NCI-H2171 treated with DMSO at 0.1 percent for 48 hours (cell line): ENCODE measurements at regions not wholly inside any gene's neighbourhood (a gene's known extent, or its start where the extent isn't known, plus 50 kb on each side); places are given as distances from the start of the nearest gene placed in this dataset.
"Not testable (repeated sequence)": the region's sequence is repeated elsewhere in the genome, so short reads cannot be mapped to it uniquely, and the experiment has no call there.

Experiments
- DNase-seq: peaks from one replicate; lab custom pipeline; 2025; lab: John Stamatoyannopoulos, UW

GRCh38 chr1:185540295-185540694 is 193.9 kb upstream of the HMCN1 start:
- no peak for DNase-seq

GRCh38 chr1:185539277-185539943 is 194.8 kb upstream of the HMCN1 start:
- no peak for DNase-seq

GRCh38 chr1:185538309-185538898 is 195.8 kb upstream of the HMCN1 start:
- not testable (repeated sequence) for DNase-seq

GRCh38 chr1:185537596-185537995 is 196.6 kb upstream of the HMCN1 start:
- DNase-seq = no peak

DNA sequence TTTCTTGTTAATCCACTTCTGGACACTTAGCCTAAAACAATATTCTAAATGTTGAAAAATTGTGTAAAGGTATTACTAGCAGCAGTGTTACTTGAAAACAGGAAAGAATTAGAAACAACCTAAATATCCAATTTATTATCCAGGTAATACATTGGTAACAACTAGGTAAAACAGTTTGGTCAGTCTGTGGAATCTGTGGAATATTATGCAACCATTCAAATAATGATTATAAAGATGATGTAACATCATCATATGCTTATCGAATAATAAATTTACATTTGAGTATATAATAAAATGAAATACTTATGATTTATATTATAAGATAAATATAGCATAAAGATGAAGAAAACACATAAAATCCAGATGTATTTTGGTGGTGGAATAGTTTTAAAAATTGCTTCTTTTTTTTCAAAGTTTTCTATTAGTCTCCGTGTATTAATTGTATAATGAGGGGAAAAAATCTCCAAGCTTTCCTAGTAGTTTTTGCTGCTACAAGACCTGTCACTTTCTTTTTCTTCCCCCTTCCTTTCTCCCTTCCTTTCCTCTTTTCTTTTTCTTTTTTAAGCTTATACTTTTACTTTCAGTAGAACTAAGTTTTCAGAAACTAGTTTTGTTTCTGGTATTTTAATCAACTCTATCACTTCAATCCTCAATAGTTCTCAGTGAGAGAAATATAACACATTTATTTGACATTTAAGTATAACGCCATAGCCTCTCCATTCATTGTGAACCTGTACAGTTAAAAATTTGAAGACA is 197.8 kb upstream of the HMCN1 start:
- no peak for DNase-seq

- no peak for DNase-seq
Measured at GRCh38 chr1:185535621-185536020, 198.6 kb upstream of the HMCN1 start.

DNA sequence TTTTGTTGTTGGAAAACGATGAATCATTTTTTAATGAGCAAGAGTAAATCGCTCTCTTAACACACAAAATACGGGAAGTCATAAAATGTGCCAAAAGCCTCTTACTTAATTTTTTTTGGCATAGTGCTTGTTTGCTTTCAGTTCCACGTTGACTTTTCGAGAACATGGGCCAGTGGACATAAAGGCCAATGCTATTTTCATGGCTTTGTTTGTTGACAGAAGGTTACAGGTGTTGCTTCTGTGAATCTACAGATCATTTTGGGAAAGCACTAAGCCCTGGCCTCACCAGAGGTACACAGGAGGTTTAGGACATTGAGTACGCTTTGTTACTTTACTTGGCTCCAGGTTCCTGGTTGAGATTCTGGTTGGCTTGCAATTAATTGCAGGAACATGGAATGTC is 199.4 kb upstream of the HMCN1 start:
- no peak for DNase-seq

DNA sequence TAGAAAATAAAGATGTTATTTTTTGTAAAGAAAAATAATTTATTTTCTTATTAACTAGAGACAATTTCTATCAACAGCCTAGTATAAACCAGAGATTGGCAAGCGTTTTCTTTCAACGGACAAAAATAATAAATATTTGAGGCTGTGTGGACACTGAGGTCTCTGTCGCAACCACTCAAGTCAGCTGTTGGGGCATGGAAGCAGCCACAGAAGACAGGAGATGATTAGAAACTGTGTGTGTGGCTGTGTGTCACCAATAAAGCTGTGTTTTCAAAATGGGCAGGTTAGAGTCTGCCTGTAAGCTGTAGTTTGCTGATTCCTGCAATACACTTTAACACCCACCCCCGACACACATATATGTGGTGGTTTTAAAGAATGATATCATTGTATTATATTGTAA is 200.6 kb upstream of the HMCN1 start:
- DNase-seq = no peak

DNA sequence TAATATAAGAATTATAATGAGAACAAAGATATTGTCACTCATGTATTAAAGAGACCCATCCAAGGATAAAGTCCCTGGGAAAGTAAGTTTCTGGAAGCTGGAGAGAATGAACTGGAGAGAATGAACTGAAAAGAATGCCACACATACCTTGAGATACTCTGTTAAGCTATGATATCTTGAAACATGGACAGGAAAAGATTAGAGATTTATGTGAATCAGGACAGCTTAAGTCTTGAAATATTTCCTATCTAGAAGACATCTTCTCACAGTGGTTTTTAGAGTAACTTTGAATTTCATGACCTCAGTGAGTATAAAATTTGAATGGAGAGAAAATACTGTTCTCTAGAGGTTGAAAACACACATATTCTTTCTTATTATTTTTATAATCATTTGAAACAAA is 201.3 kb upstream of the HMCN1 start:
- DNase-seq = no peak

DNA sequence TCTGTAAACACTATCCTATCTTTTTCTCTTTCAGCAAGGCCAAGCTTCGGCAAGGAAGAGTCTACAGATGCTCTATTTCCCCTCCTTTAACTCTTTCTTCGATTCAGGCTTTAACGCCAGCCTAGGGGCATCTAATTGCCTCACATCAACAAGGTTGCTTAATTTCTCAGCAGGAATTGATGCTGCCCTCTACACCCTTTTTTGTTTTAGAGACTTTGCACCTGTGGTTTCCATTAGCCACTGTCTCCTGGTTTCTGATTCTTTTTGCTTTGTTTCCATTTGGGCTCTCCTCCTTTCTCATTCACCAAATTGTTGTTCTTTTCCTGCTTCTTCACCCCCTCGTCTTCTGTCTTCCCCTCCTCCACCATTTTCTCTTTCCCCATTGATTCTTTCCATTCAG is 202.4 kb upstream of the HMCN1 start:
- no peak for DNase-seq

DNA sequence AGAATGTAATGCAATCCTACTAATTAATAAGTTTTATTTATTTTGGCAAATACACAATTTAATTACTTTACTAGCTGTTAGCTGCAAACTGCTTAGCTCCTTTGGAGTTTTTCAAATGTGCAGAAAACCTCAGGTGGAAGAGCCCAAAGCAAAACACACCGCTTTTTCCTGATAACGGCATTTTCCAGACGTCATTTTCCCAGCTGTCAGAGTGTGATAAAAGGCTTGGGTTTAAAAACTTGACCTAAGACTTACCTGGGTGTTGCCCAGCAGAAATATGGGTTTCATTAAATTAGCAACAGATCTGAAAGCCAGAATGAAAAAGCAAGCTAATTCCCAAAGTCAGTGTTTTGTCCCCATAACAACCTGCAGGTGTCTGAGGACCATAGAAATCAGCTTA is 204.0 kb upstream of the HMCN1 start:
- DNase-seq = no peak

DNA sequence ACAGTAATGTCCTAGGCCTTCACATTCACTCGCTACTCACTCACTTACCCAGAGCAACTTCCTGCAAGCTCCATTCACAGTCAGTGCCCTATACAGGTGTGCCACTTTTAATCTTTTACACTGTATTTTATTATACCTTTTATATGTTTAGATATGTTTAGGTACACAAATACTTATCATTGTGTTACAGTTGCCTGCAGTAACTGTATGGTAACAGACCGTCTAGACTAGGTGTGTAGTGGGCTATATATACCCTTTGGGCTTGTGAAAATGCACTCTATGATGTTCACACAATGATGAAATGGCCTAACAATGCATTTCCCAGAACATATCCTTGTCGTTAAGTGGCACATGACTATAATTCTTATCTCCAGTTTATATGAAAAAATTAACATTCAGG is 204.5 kb upstream of the HMCN1 start:
- no peak for DNase-seq

DNA sequence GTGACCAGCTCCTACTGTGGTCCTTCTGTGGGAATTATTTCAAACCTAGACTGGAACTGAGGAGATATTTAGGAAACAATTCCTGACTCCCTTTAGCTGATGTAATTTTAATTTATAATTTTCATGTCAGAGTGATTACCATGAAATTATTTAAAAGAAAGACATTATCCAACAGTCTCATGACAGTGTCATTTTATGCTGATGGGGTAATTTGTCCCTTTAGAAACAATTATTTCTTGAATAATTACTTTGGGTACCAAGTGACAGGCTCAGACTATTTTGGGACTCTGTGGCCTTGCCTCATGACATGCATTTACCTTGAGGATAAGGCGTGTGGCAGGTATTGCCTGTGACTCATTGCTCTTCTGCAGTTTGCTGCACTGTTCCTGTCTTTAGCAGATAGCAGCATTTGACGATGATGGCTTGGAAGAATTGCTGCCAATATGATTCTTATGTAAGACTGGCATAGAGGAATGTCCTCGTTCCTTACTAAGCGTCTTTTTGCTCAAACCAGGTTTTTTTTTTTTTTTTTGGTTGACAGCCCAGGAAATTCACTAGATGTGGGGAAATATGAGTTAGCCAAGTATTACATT is 206.0 kb upstream of the HMCN1 start:
- DNase-seq = no peak

GRCh38 chr1:185526344-185527307 is 207.6 kb upstream of the HMCN1 start:
- no peak for DNase-seq

GRCh38 chr1:185520188-185520920 is 203.3 kb upstream of the IVNS1ABP start:
- DNase-seq = no peak

DNA sequence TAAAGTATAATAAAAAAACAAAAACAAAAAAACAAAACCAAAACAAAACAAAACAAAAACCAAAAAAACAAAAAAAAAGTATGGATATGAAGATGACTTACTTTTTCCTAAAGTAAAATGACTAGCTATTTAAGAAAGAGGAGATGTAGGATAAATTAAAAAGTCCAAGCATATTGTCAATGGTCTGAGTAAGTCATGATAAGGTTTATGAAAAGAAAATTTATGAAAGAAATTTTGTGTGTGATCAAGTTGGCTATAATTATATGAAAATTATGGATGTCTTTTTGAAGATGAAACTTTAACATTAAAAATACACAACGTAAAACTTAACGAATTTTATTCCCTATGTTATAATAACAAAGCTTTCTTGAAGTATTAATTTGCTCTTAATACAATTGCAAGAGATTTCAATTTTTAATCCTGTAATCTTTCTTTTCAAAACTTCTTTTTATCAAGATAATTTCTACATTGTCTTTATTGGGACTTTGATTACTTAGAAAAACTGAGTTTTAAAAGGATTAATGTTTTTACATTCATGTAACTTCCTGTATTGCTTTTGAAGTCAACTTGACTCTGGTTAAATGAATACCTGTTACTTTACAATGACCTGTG is 200.9 kb upstream of the IVNS1ABP start:
- no peak for DNase-seq

DNA sequence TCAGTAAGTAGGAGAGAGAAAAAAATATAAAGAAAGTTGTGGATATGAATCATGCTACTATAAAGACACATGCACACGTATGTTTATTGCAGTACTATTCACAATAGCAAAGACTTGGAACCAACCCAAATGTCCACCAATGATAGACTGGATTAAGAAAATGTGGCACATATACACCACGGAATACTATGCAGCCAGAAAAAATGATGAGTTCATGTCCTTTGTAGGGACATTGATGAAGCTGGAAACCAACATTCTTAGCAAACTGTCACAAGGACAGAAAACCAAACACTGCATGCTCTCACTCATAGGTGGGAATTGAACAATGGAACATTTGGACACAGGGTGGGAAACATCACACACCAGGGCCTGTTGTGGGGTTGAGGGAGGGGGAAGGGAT is 200.3 kb upstream of the IVNS1ABP start:
- DNase-seq = not testable (repeated sequence)

DNA sequence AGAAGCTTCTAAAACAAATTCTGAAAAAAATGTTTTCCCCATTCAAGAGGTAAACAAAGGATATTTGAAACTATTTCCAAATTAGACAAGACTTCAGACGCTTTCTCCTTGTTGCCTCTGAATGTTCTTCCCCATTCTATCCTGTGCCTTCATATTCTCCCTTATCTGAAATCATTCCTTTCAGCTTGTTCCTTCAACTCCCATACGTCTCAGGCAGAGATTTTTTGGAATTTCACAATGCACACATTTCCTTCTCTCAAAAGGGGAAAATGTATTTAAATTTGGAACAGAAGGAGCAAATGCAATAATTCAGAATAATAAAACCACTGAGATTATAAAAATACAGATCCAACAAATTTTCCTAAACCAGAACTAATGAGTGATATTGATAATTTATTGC is 198.7 kb upstream of the IVNS1ABP start:
- no peak for DNase-seq

DNA sequence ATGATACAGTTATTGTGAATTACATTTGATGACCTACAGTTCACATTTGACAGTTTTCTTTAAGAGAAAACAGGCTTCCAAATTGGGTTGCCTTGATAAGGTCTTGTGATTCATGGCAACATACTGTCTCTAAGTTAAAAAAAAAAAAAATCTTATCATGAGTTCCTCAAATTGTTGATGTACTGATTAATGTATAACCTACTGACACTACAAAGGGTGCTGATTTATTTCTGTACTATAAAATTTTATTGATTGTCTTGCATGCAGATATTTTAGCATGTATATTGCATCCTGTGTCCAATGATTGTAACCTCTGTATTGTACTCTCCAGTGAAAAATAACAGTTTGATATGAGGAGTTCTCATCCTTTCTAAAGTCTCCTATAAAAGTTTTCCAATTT is 197.3 kb upstream of the IVNS1ABP start:
- DNase-seq = no peak

GRCh38 chr1:185512442-185512841 is 195.4 kb upstream of the IVNS1ABP start:
- DNase-seq = no peak

- no peak for DNase-seq
Measured at GRCh38 chr1:185501099-185501498, 184.1 kb upstream of the IVNS1ABP start.
